NCI-H2107 treated with DMSO at 0.1 percent for 48 hours (cell line): ENCODE measurements at regions not wholly inside any gene's neighbourhood (a gene's known extent, or its start where the extent isn't known, plus 50 kb on each side); places are given as distances from the start of the nearest gene placed in this dataset.
"Not testable (repeated sequence)": the region's sequence is repeated elsewhere in the genome, so short reads cannot be mapped to it uniquely, and the experiment has no call there.

ENCODE experiments used
- DNase-seq: peaks from one replicate; lab custom pipeline; 2025; ENCODE audit not compliant: unreplicated experiment; lab: John Stamatoyannopoulos, UW

DNA sequence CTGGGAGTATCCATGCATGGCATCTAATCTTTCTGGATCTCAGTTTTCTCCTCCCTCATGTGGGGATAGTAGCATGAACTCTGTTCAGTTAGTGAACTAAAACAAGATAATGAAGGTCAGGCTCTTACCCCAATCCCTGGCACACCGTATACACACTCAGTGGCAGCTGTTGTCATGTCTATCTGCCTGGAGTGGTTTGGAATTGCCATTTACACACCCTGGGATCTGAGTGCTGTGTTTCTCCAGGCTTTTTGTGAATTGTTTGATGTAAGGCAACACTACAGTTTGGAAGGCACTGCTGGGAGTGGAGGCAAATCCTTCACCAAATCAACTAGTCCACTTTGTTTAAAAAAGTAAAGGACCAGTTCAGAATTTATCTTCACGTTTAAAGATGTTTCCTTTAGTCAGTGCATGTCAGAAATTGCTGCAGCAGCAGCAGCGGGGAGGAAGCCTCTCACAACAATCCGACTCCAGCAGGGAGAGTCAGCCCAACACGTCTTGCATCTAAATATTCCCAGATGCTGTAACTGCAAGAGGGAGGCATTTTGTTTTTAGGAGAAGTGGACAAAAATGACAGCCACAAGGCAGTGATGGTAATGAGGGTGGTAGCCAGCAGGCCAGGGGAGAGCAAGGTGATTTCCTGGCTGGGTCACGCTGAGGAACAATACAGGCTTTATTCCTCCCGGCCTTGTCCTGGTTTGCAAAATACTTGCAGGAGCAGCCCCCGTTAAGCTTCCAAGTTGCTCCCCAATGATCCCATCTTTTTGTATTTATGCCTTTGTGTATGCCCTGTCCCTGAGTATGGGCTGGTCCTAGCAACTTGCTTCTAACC lies 128.5 kb upstream of the LRIG1 start:
- DNase-seq: no peak

DNA sequence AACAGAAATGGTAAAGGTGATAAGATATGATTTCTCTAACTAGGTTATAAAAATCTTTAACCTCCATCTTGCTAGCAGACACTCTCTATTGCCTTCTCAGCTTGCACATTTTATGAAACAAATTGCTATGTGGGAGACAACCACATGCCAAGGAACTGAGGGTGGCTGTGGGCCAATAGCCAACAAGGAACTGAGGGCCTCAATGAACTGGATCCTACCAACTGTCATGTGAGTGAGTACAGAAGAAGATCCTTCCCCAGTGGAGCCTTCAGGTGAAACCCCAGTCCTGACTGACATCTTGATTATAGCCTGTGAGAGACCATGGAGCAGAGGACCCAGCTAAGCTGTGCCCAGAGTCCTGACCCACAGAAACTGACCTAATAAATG lies 129.2 kb upstream of the LRIG1 start:
- DNase-seq: no peak

DNA sequence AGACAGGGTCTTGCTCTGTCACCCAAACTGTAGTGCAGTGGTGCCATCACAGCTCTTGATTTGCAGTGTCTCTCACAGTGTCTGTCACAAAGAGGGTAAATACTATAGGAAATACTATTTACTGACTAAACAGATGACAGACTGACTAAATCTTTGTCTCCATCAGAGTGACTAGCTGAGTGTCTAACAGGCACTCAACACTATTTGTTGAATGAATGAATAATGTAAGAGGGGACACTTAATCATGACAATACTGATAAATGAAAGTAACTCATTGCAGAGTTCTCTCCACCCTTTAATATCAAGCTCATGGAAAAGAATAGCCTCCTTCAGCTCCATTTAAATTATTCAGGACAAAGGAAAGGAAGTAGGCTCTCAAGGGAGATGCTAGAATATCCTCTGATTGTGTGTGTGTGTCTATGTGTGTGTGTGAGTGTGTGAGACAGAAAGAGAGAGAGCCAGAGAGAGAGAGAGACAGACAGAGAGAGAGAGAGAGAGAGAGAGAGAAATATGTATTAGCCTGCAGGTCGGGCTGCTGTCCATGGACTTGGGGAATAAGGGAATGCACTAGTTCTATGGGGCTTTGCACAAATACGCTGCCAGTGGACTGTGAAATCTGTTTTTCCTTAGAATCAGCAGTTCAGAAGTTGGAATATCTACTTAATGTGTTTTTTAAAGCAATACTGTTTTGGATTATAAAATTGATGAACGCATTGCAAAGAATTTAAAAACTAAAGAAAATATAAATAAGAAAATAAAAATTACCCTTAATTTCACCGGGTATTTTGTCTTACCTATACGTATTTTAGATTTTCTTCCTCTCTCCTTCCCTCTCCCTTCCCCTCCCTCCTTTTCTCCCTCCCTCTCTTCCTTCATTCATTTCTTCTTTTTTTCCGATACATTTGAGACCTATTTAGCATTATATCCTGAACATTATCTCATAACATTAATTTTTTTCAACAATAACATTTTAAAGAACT lies 132.9 kb upstream of the LRIG1 start:
- no peak for DNase-seq

DNA sequence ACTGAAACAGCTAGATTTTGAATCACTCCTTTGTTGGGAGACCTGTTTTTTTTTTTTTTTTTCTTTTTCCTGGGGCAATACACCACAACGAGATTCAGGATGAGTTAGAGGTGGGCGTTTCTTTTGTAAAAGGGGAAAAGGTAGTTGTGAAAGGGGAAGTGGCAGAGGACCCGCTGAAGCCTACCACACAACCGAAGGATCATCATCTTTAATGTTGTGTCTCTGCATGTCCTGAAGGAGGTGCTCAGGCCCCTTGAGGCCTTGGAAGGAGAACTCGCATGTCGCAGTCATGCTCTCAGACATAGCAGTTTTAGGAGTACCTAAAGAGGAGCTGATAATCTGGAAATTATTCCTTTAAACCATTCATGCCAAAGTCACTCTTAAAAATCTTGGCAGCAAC lies 137.9 kb upstream of the LRIG1 start:
- no peak for DNase-seq

DNA sequence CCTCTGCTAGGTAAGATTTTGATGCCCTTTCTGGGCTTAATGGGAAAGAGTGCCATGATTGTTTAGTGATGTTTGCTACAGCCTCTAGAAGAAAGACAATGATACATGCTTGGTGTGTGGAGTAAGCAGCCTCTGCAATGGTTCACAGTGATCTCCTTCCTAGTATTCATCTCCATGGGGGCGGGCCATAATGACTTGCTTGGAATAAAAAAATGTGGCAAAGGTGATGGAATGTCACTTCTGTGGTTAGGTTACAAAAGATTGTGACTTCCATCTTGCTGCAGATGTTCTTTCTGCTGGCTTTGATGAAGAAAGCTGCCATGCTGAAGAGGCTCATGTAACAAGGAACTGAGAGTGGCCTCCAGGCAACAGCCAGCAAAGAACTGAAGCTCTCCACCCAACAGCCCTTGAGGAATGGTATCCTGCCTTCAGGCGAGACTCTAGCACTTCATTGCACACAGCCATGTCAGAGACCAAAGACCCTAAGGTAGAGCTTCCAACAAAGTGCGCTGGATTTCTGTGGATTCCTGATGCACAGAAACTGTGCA lies 139.1 kb upstream of the LRIG1 start:
- DNase-seq: no peak

DNA sequence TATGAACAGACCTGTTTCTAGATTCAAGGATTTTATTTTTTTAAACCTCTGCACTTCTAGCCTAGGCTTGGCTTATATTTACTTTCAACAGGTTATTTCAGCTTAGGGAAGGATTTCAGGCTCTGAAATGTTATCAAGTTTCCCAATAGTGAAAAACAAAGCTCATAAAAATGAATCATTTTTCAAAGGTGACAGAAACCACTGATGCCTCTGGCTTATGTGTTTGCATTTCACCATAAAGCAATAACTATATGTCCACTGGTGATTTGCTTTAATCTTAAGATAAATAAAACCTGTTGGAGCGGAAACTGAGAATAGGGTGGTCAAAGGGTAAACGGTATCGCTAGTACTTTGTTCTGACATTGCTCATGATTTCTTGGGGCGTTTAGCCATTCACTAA lies 141.2 kb upstream of the LRIG1 start:
- DNase-seq: no peak

DNA sequence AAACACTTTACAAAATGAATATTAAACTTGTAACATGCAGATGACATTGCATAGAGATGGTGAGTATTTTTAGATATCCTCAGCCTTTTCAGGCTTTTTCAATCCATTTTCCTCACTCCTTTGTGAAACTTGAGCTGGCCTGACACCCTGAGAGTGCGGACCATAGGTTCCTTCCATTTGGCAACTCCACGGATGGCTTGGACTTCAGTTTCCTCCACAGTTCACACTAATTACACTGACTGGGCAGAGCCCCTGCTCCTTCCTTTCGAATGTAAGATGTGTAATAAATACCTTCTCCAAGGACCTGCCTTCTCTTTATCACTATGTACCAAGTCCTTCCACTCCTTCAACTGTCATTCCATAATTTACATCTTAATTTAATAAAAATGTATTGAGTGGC lies 141.7 kb upstream of the LRIG1 start:
- no peak for DNase-seq

DNA sequence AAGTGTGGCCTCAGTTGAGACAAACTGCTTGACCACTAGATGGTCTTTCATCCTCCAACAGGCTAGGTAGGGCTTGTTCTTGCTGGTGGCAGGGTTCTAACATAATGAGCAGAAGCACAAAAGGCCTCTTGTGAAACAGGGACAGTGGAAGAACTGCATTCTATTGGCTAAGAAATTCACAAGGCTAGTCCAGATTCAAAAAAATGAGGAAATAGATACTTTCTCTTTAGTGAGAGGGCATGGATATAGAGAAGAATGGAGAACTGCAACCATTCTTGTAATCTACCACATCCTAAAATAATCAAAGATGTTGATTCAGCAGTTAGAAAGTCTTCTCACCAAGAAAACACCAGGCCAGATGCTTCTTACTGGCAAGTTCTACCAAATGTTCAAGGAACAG lies 143.7 kb upstream of the LRIG1 start:
- no peak for DNase-seq

DNA sequence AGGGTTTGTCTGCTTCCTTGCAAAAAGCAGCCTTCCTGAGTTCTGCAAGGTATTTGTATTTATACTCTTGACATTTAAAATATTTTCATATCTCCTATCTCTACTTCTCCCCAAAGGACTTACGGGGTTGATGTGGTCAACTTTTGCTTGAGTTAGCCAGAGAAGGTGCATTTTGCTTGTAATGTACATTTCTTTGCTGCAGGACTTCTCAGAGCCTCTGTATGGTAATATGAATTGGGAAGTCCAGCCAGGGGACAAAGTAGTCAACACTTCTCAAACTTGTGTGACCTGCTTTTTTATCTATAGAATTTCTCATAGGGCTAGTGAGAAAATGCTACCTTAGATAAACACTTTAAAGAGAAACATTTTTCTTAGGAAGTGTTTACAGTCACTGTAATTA lies 148.2 kb upstream of the LRIG1 start:
- DNase-seq: no peak

DNA sequence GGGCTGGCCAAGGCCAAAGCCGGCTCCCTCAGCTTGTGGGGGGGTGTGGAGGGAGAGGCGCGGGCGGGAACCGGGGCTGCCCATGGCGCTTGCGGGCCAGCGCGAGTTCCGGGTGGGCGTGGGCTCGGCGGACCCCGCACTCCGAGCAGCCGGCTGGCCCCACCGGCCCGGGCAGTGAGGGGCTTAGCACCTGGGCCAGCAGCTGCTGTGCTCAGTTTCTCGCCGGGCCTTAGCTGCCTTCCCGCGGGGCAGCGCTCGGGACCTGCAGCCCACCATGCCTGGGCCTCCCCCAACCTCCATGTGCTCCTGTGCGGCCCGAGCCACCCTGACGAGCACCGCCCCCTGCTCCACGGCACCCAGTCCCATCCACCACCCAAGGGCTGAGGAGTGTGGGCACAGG lies 150.7 kb upstream of the LRIG1 start:
- DNase-seq: not testable (repeated sequence)

DNA sequence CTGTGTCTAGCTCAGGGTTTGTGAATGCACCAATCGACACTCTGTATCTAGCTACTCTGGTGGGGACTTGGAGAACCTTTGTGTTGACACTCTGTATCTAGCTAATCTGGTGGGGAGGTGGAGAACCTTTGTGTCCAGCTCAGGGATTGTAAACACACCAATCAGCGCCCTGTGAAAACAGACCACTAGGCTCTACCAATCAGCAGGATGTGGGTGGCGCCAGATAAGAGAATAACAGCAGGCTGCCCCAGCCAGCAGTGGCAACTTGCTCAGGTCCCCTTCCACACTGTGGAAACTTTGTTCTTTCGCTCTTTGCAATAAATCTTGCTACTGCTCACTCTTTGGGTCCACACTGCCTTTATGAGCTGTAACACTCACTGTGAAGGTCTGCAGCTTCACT lies 151.3 kb upstream of the LRIG1 start:
- DNase-seq: not testable (repeated sequence)

DNA sequence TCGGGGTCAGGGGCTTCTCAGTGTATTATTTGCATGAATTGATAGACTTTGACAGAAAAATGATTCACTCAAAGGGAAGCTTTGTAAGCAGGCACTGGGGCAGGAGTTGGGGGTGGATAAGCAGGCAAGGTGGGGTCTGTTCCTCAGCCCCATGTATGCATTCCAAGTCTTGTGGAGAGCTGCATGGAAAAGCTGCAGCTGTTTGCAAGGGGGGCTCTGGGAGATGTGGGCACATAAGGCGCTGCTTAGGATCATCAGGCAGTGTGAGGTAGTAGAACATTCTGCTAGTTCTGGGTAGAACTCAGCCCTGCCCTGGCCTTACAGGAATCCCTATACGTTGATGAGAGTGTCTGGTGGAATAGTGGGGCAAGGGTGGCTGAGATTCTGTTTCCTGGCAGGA lies 154.2 kb upstream of the LRIG1 start:
- DNase-seq: no peak

DNA sequence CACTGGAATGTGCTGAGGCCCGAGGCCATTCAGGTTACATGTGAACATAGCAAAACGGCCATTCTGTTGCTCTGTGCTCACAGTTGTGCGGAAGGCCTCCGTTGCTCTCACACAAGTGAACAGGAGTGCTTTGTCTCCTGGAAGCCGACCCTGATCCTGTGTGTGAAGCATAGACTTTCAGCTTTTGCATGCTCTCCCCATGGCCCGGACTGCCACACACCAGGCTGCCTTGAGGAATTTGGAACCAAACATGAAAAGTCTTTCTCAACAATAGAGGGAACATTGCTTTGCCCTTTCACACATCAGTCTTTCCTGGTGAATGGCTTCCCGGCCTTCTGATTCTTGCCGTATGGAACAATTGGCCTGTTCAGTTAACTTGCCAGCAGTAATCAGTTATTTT lies 154.8 kb upstream of the LRIG1 start:
- no peak for DNase-seq

DNA sequence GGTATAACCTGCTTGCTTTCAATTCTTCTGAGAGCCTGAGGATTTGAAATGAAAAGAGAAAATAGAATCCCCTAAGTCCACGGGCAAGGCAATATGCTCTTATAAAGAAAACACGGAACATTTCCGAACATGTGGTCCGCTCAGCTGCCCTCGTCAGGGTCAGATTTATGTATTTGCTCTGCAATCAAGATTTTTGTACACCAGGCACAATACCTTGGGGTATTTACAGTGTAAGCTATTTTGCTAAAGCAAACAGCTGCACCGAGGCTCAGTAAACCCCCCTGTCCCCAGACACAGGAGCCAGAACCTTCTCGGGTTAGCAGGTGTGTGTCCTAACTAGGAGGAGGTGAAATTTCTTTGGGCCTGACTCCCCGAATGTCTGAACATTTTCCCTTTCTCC lies 155.8 kb upstream of the LRIG1 start:
- no peak for DNase-seq

DNA sequence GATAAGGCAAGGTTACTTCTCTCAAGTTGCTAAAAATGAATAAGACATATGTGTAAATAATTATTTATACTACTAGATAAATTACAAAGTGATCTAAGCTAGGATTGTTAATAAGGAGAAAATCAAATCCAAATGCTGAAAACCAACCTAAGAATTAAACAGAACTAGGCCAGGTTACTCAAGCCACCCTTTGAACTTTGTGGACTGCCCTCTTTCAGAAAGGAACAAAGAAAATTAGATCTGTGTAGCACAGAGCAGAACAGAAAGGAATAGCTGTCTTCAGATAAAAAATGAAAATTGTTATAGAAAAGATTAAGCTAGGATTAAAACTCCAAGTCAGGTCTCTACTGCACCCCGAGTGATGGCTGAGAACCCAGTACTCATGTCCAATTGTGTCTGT lies 158.2 kb upstream of the LRIG1 start:
- DNase-seq: no peak

DNA sequence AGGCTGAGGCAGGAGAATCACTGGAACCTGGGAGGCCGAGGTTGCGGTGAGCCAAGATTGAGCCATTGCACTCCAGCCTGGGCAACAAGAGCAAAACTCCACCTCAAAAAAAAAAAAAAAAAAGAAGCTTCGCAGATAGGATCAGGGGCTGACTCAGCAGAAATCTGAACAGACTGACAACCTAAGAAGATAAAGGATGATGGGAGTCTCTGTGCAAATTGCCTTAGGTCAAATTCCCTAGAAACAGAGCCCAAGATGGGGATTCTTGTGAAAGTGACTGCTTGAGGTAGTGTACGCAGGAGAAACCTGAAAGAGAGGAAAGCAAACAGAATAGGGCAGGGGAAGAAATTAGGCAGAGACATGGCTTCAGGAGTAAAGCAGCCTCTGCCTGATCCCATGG lies 160.8 kb upstream of the LRIG1 start:
- DNase-seq: no peak

DNA sequence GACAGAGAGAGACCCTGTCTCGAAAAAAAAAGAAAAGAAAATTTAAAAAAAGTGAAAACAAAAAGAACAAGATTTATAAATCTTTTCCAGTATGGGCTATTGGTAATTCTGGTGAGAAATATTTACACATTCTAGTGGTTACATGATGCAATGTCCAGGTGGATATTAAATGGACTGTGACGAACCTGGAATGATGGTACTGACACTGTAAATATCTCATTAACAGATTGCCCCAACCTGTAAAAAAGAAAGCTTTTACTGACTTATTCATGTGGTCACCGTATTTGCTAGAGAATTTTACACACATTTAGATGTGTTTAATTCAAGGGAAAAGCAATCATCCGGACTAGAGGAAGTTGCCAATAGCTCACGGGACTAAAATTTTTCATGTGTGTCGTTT lies 162.1 kb upstream of the LRIG1 start:
- no peak for DNase-seq

DNA sequence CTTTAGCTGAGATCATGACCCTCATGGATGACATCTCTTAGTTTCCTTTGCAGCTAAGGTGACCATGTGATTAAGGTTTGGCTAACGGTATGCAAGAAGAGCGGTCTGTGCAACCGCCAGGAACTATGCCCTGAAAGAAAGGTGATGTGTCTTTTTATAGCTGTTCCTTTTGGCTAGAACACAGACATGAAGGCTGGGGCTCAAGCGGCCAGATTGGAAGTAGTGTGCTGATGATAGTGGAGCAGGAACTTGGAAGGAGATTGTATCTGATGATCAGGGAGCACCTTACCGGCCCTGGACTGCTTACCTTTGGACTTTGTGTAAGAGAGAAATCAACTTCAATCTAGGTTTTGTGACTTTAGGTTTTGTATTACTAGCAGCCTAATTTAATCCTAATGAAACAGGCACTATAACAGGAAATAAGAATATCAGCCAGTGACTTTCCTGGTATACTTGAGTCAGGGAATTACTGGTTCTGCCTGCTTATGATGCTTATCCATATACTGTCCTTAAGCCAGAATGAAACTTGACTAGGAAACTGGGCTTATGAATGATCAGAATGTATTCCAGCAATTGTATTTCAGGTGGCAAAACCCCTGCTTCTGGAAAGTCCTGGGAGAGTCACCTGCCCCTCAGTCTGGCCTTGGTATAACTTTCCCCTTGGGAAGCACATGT lies 164.3 kb upstream of the LRIG1 start:
- no peak for DNase-seq

DNA sequence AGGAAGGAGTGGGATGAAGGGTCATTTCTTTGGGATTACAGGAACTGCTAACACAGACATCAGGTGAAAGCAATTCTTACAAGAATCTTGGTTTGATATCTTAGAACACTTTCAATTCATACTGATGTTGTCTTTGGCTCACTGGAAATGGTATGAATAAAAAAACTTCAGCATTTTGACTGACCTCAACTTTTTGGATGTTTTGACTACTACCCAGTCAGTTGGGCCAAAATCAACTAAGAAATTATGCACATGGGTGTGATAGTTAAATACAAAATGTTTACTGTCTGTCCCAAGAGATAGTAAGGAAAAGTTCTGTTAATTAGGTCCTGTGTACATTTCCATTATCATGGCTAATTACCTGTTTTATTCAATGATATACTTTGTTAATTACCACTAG lies 165.5 kb upstream of the LRIG1 start:
- no peak for DNase-seq

DNA sequence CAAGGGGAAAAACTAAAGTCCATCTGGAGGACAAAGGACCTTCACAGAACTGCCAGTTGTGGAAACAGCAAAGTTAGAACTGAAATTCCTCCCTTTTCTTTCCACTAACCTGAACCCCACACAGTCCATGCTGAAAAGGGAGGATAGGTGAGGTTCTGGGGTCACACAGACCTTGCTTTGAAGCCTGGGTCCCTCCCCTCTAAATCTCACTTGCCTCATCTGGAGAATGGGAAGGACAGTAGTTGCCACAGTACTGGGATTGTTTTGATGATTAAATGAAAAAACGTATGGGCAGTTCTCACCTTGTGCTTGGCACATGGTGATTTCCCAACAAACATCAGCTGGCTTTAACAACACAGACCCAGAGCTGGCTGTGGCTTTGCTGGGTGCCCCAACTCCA lies 166.4 kb upstream of the LRIG1 start:
- no peak for DNase-seq

DNA sequence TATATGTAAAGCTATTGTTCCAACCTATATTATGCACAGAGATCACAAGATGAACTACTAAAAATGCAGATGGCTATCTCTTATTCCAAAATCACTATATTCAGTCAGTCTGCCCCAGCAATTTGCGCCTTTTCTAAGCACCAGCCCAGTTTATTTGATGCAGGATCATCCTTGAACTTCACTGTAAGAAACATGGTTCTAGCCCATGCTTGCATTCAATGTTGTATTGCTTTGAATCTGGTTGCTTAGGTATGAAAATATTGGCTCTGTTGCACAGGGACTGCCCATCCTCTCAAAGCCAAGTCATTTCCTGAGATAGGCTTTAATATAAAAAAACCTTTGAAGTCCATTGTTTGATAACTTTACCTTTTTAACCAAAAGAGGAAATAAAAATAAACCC lies 170.5 kb upstream of the LRIG1 start:
- DNase-seq: no peak
